Mesenchymal stem cell (in vitro differentiated cells and primary cell): ENCODE measurements at regions not wholly inside any gene's neighbourhood (a gene's known extent, or its start where the extent isn't known, plus 50 kb on each side); places are given as distances from the start of the nearest gene placed in this dataset.

Source experiments
- DNase-seq: peaks from one replicate; pipeline ENCODE4 v3.0.0-alpha.2; 2013
- H2AFZ ChIP-seq: one replicate; pipeline ENCODE4 v1.6.1; 2013; ENCODE audit warnings: low read depth, mild to moderate bottlenecking, control low read depth, inconsistent platforms, low read length, moderate library complexity
- H2AK5ac ChIP-seq: 2 replicates; pipeline ENCODE4 v1.6.1; 2013; ENCODE audit warnings: low read length, moderate library complexity, mild to moderate bottlenecking, inconsistent platforms; ENCODE audit not compliant: severe bottlenecking
- H2BK120ac ChIP-seq: one replicate; pipeline ENCODE4 v1.6.1; 2013; ENCODE audit warnings: low read depth, mild to moderate bottlenecking, inconsistent platforms, low read length, moderate library complexity
- H2BK12ac ChIP-seq, 2 experiments: one replicate each; pipeline ENCODE4 v1.6.1; 2013; ENCODE audit warnings: inconsistent platforms in 2 of 2, low read length in 2 of 2, mild to moderate bottlenecking in 2 of 2, moderate library complexity in 2 of 2, control low read depth in 1 of 2
- H2BK15ac ChIP-seq: one replicate; pipeline ENCODE4 v1.6.1; 2013; ENCODE audit warnings: mild to moderate bottlenecking, low read depth, inconsistent platforms; ENCODE audit not compliant: poor library complexity, severe bottlenecking
- H2BK5ac ChIP-seq: 2 replicates; pipeline ENCODE4 v1.6.1; 2013; ENCODE audit warnings: low read depth, mild to moderate bottlenecking, low read length, control low read depth, inconsistent platforms; ENCODE audit not compliant: poor library complexity, severe bottlenecking
- H3K14ac ChIP-seq, 2 experiments: one replicate each; pipeline ENCODE4 v1.6.1; 2013; ENCODE audit warnings: inconsistent platforms in 2 of 2, low read length in 2 of 2, control low read depth in 1 of 2, mild to moderate bottlenecking in 1 of 2, moderate library complexity in 1 of 2
- H3K18ac ChIP-seq, 2 experiments: one replicate each; pipeline ENCODE4 v1.6.1; 2013; ENCODE audit warnings: inconsistent platforms in 2 of 2, low read length in 2 of 2, control low read depth in 1 of 2, low read depth in 1 of 2, mild to moderate bottlenecking in 1 of 2
- H3K23ac ChIP-seq, 2 experiments: one replicate each; pipeline ENCODE4 v1.6.1; 2013; ENCODE audit warnings: inconsistent platforms in 2 of 2, low read length in 2 of 2, mild to moderate bottlenecking in 2 of 2, moderate library complexity in 2 of 2, control low read depth in 1 of 2
- H3K27ac ChIP-seq: 2 replicates; pipeline ENCODE4 v1.5.1; 2013; ENCODE audit warnings: mild to moderate bottlenecking, moderate library complexity, low read length, control low read depth, inconsistent platforms; ENCODE audit not compliant: poor library complexity, severe bottlenecking
- H3K27me3 ChIP-seq, 2 experiments: 2 replicates each; pipeline versions ENCODE4 v1.6.1 to v1.7.0; 2013; ENCODE audit warnings: low read length in 2 of 2, mild to moderate bottlenecking in 2 of 2, moderate library complexity in 2 of 2, control low read depth in 1 of 2, inconsistent platforms in 1 of 2; ENCODE audit not compliant: control insufficient read depth in 1 of 2, insufficient read depth in 1 of 2
- H3K36me3 ChIP-seq, 2 experiments: 2 replicates each; pipeline versions ENCODE4 v1.6.1 to v1.7.0; 2013; ENCODE audit warnings: low read length in 2 of 2, control low read depth in 1 of 2, inconsistent platforms in 1 of 2, low read depth in 1 of 2, mild to moderate bottlenecking in 1 of 2; ENCODE audit not compliant: insufficient read depth in 2 of 2, control insufficient read depth in 1 of 2
- H3K4ac ChIP-seq, 2 experiments: one replicate each; pipeline ENCODE4 v1.6.1; 2013; ENCODE audit warnings: inconsistent platforms in 2 of 2, low read length in 2 of 2, mild to moderate bottlenecking in 2 of 2, moderate library complexity in 2 of 2, control low read depth in 1 of 2, low read depth in 1 of 2
- H3K4me1 ChIP-seq: 2 replicates; pipeline ENCODE4 v1.6.1; 2013; ENCODE audit warnings: low read depth, low read length, control low read depth; ENCODE audit not compliant: control insufficient read depth, insufficient read depth
- H3K4me2 ChIP-seq: 2 replicates; pipeline ENCODE4 v1.6.1; 2013; ENCODE audit warnings: low read length, mild to moderate bottlenecking, inconsistent platforms; ENCODE audit not compliant: poor library complexity, severe bottlenecking
- H3K4me3 ChIP-seq, 2 experiments: 2 replicates each; pipeline versions ENCODE4 v1.5.1 to v1.7.0; 2013; ENCODE audit warnings: low read length in 2 of 2, mild to moderate bottlenecking in 2 of 2, control low read depth in 1 of 2, low read depth in 1 of 2; ENCODE audit not compliant: insufficient read depth in 1 of 2
- H3K79me1 ChIP-seq: replicated peaks from 2 replicates; pipeline ENCODE4 v1.6.1; 2013; ENCODE audit warnings: mild to moderate bottlenecking, control low read depth, low read length, inconsistent platforms; ENCODE audit not compliant: poor library complexity, severe bottlenecking
- H3K9ac ChIP-seq: 2 replicates; pipeline ENCODE4 v1.7.0; 2013; ENCODE audit warnings: mild to moderate bottlenecking, low read length, moderate library complexity
- H3K9me3 ChIP-seq: 2 replicates; pipeline ENCODE4 v1.7.0; 2013; ENCODE audit warnings: mild to moderate bottlenecking, low read length; ENCODE audit not compliant: control insufficient read depth
- H4K8ac ChIP-seq: one replicate; pipeline ENCODE4 v1.6.1; 2013; ENCODE audit warnings: inconsistent platforms, mild to moderate bottlenecking, low read length, moderate library complexity
- H4K91ac ChIP-seq: one replicate; pipeline ENCODE4 v1.6.1; 2013; ENCODE audit warnings: mild to moderate bottlenecking, low read length, inconsistent platforms
- WGBS: methylation state at CpG from one replicate; pipeline ENCODE4 v1.1.7; 2013; ENCODE audit warnings: mixed read lengths; 5-methylcytosine and 5-hydroxymethylcytosine counted together

DNA sequence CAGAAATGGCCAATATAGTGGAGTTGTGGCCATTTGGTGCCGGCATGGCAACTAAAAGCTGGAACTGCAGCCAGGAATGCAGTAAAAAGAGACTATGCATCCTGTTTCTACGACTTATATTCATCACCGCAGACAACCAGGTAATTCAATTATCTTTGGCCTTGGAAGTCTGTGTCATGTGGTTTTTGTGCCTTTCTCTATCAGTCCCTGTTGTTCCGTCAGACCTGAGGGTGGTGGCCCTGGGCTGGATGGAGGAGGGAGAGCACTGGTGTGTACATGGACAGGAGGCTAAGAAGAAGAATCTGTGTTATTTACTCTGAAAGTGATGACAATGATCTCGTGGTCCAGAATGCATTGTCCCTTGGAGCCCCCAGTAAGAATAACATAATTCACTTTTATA is 852.6 kb downstream of the VRK1 start:
- Histone ChIP-seq H2BK12ac (no peak overlapping the region), H3K14ac (no peak overlapping the region), H4K91ac (no peak overlapping the region), H4K8ac (no peak overlapping the region), H2BK15ac (no peak overlapping the region), H2AK5ac (no peak overlapping the region), H2BK120ac (no peak overlapping the region), H3K9me3 (no peaks in the 10 kb centered on the region), H3K4me2 (no peak overlapping the region), H3K4me3 (no peak overlapping the region), H3K18ac (no peak overlapping the region), H3K4me1 (no peaks in the 10 kb centered on the region), H3K27me3 (no peaks in the 10 kb centered on the region), H2BK5ac (no peak overlapping the region), H3K36me3 (no peaks in the 10 kb centered on the region), H3K9ac (no peak overlapping the region), H3K27ac (no peak overlapping the region), H2AFZ (no peak overlapping the region), H3K4ac (no peak overlapping the region), H3K79me1 (no peaks in the 10 kb centered on the region), H3K23ac (no peak overlapping the region)
- DNase-seq, result no peak
- 91% methylated on average over 3 of the region's 5 CpGs for WGBS

DNA sequence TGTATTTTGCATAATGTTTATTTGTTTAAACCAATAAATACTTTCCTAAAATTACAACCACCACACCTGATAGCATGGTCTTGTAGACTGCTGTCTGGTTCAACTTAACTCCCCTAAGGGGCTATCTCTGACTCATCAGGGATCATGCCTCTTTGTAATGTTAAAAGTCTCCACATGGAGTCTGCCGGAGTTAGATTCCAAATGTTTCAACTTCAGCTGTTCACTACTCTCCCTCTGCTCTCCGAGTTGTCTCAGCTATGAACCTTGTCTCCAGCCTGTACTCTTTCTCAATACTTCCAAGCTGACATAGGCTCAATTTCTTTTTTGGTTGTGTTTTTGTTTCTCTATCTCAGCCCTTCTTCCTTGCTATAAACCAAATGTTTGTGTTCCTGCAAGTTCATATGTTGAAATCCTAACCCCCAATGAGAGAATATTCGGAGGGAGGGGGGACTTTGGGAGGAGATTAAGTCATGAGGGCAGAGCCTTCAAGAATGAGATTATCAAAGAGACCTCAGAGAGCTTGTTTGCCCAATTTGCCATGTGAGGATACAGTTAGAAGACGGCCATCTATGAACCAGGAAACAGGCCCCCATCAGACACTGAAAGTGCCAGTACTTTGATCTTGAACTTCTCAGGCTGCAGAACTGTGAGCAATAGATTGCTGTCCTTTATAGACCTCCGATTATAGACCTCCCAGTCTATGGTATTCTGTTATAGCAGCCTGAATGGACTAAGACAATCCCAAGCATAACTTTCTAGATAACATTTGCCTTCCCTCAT is 858.2 kb downstream of the VRK1 start:
- H4K91ac ChIP-seq, result no peak overlapping the region
- H3K27ac ChIP-seq, result no peak overlapping the region
- H3K18ac ChIP-seq, result no peak overlapping the region
- H3K27me3 ChIP-seq, result no peaks in the 10 kb centered on the region
- no peaks in the 10 kb centered on the region for H3K79me1 ChIP-seq
- no peak overlapping the region for H3K4me3 ChIP-seq
- peak overlapping the region; percentile 2 for H3K9ac ChIP-seq
- H3K4me2 ChIP-seq, result no peak overlapping the region
- no peak overlapping the region for H3K14ac ChIP-seq
- no peak overlapping the region for H2BK12ac ChIP-seq
- H2BK15ac ChIP-seq, result no peak overlapping the region
- no peak overlapping the region for H3K23ac ChIP-seq
- WGBS, result 35% methylated on average over 5 of the region's 5 CpGs
- no peak overlapping the region for H2BK5ac ChIP-seq
- no peak overlapping the region for H4K8ac ChIP-seq
- H2AFZ ChIP-seq, result no peak overlapping the region
- no peaks in the 10 kb centered on the region for H3K9me3 ChIP-seq
- no peaks in the 10 kb centered on the region for H3K4me1 ChIP-seq
- no peak overlapping the region for H2BK120ac ChIP-seq
- H2AK5ac ChIP-seq, result no peak overlapping the region
- no peaks in the 10 kb centered on the region for H3K36me3 ChIP-seq
- DNase-seq, result no peak
- H3K4ac ChIP-seq, result no peak overlapping the region

DNA sequence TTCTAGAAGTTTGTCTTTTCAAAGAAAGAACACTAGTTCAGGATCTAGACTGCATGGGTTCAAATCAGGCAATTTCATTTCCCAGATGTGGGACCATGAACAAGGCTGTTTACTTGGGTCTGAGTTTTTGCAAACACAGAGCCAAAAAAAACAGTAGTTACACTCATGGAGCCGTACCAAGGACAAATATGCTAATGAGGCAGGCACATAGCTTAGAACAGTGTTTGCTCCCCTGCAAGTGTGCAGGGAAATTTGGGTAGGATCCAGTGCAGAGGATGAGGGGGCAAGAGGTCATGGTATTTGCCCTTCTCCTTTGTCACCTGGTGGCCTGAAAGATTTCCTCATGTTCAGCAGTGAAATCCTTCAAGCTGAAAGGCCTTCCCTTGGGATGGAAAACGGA is 860.4 kb downstream of the VRK1 start:
- Histone ChIP-seq H3K4me3 (no peak overlapping the region), H3K23ac (no peak overlapping the region), H2AK5ac (no peak overlapping the region), H4K8ac (no peak overlapping the region), H3K4ac (no peak overlapping the region), H3K79me1 (no peaks in the 10 kb centered on the region), H3K14ac (no peak overlapping the region), H3K9ac (no peak overlapping the region), H3K36me3 (no peaks in the 10 kb centered on the region), H2BK12ac (no peak overlapping the region), H3K4me1 (no peaks in the 10 kb centered on the region), H2BK5ac (no peak overlapping the region), H3K4me2 (no peak overlapping the region), H3K9me3 (peaks cover 3% of the 10 kb centered on the region), H3K27ac (no peak overlapping the region), H3K18ac (no peak overlapping the region), H2BK15ac (no peak overlapping the region), H2AFZ (no peak overlapping the region), H4K91ac (no peak overlapping the region), H2BK120ac (no peak overlapping the region), H3K27me3 (no peaks in the 10 kb centered on the region)
- 73% methylated on average over 2 of the region's 2 CpGs for WGBS
- DNase-seq, result no peak

DNA sequence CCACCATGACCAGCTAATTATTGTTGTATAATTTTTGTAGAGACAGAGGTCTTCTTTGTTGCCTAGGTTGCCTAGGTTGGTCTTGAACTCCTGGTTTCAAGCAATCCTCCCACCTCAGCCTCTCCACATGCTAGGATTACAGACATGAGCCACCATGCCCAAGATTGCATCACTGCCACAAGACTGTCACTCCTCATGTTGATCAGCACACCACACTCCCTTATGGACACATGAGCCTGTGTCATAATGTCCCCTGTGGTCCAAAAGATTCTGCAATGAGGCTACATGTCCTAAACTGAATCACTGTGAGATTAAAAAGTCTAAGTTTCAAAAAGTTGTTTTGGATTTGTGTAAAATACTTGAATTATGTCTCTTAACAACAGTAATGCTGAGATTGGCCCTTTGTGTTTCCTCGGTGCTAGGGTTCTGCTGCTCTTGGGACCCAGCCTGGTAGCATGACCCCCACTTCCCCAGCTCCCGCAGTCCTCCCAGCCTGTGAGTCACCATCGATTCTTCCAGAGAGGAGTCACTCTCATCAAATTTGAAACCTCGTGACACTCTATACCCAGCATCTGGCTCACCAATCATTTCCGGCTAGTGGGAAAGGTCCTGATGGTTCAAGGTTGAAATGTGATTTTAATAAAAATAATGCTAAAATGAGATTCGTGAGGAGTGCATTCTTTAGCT is 890.9 kb downstream of the VRK1 start:
- no peak for DNase-seq
- Histone ChIP-seq H2BK5ac (no peak overlapping the region), H3K27ac (no peak overlapping the region), H3K18ac (no peak overlapping the region), H3K9me3 (no peaks in the 10 kb centered on the region), H2BK120ac (no peak overlapping the region), H3K79me1 (no peaks in the 10 kb centered on the region), H3K4me3 (no peak overlapping the region), H3K4me2 (no peak overlapping the region), H2AFZ (no peak overlapping the region), H3K9ac (peak overlapping the region; percentile 53), H3K4ac (no peak overlapping the region), H4K8ac (no peak overlapping the region), H2AK5ac (no peak overlapping the region), H3K23ac (no peak overlapping the region), H2BK15ac (no peak overlapping the region), H3K14ac (no peak overlapping the region), H4K91ac (no peak overlapping the region), H2BK12ac (no peak overlapping the region), H3K4me1 (no peaks in the 10 kb centered on the region), H3K27me3 (no peaks in the 10 kb centered on the region), H3K36me3 (no peaks in the 10 kb centered on the region)
- WGBS, result 69% methylated on average over 4 of the region's 6 CpGs
